ENCODE measurements at regions not wholly inside any gene's neighbourhood (a gene's known extent, or its start where the extent isn't known, plus 50 kb on each side); places are given as distances from the start of the nearest gene placed in this dataset.

- H3K4me3 ChIP-seq (ENCODE audit: extremely low read depth in 1 of 4, insufficient read depth in 2 of 4, low read depth in 3 of 4, low read length in 4 of 4) = no peak overlapping the region
- H3K27me3 ChIP-seq (replicated peaks in 1 of 4; ENCODE audit: control insufficient read depth in 3 of 4, extremely low read depth in 1 of 4, insufficient read depth in 3 of 4, low read length in 3 of 4) = no peaks in the 10 kb centered on the region
- no peak overlapping the region for H3K14ac ChIP-seq (ENCODE audit: insufficient read length)
- no peak overlapping the region for H3K4ac ChIP-seq (replicated peaks; ENCODE audit: insufficient read length, low read depth, low read length)
- H4K8ac ChIP-seq (ENCODE audit: extremely low read depth, insufficient read depth, low read length) = no peak overlapping the region
- no peak overlapping the region for H2BK120ac ChIP-seq (replicated peaks; ENCODE audit: low read depth, low read length)
- no peaks in the 10 kb centered on the region for H4K20me1 ChIP-seq (replicated peaks in 1 of 2; ENCODE audit: control insufficient read depth in 1 of 2, insufficient read depth in 2 of 2, low read length in 2 of 2)
- no peak overlapping the region for H2BK12ac ChIP-seq (ENCODE audit: low read depth, low read length)
- no peak overlapping the region for H4K91ac ChIP-seq (replicated peaks; ENCODE audit: insufficient read length, low read length)
- H3K56ac ChIP-seq (replicated peaks; ENCODE audit: insufficient read length, low read depth, low read length) = no peak overlapping the region
- peaks cover 0 to 4% of the 10 kb centered on the region in 2 experiments; a peak in 1 of 4 replicates for H3K9me3 ChIP-seq (ENCODE audit: insufficient read depth in 2 of 2, low read depth in 1 of 2, low read length in 1 of 2)
- H2BK5ac ChIP-seq (ENCODE audit: low read depth, low read length) = no peak overlapping the region
- no peak overlapping the region for H3K18ac ChIP-seq (ENCODE audit: extremely low read depth, low read length)
- no peak overlapping the region for H2AFZ ChIP-seq (ENCODE audit: low read length)
- no peak overlapping the region for H2BK15ac ChIP-seq (ENCODE audit: low read length)
- H3K9ac ChIP-seq (replicated peaks in 1 of 4; ENCODE audit: extremely low read depth in 1 of 4, low read depth in 3 of 4, low read length in 3 of 4) = no peak overlapping the region
- no peak overlapping the region for H2BK20ac ChIP-seq (ENCODE audit: low read length)
- ChIA-PET CTCF (ENCODE audit: partially characterized antibody) (no interaction called here), POLR2A (ENCODE audit: partially characterized antibody) (no interaction called here)
- H2AK5ac ChIP-seq (ENCODE audit: low read depth, low read length) = no peak overlapping the region
- TF ChIP-seq SP4 (IDR thresholded peaks at IDR 0.05; ENCODE audit: low read length) (no peak), E2F6 (IDR thresholded peaks at IDR 0.05) (no peak)
- TF ChIP-seq, protein P1, sequence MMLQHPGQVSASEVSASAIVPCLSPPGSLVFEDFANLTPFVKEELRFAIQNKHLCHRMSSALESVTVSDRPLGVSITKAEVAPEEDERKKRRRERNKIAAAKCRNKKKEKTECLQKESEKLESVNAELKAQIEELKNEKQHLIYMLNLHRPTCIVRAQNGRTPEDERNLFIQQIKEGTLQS (IDR thresholded peaks at IDR 0.05; ENCODE audit: insufficient read depth, low read depth, low read length) = no peak
- no peak overlapping the region for H3K23ac ChIP-seq (ENCODE audit: insufficient read length)
- H3K79me1 ChIP-seq (ENCODE audit: low read depth, low read length) = no peaks in the 10 kb centered on the region
- no peaks in the 10 kb centered on the region for H3K23me2 ChIP-seq (ENCODE audit: low read depth, low read length)
- FAIRE-seq = no peak
- H3K79me2 ChIP-seq (ENCODE audit: control insufficient read depth in 1 of 2, insufficient read depth in 2 of 2, low read length in 2 of 2) = no peaks in the 10 kb centered on the region
- no peak overlapping the region for H3K27ac ChIP-seq (ENCODE audit: low read depth, low read length)
- H3K4me1 ChIP-seq (replicated peaks in 1 of 4; ENCODE audit: control insufficient read depth in 3 of 4, insufficient read depth in 4 of 4, low read length in 3 of 4) = no peaks in the 10 kb centered on the region
- no peaks in the 10 kb centered on the region for H3K36me3 ChIP-seq (ENCODE audit: control insufficient read depth in 2 of 4, insufficient read depth in 4 of 4, low read length in 3 of 4)
- no peak overlapping the region for H4K5ac ChIP-seq (ENCODE audit: insufficient read length, low read depth, low read length)
- DNase-seq (ENCODE audit: low read depth in 1 of 2, low spot score in 2 of 2) = no peak
- H3K4me2 ChIP-seq (ENCODE audit: insufficient read depth in 1 of 2, low read depth in 2 of 2, low read length in 2 of 2) = no peak overlapping the region
These were observed 843.6 kb downstream of the TRIB2 start for GRCh38 chr2:13560322-13560721.

Data from H1 (cell line).